Endodermal cell (in vitro differentiated cells): ENCODE measurements at regions not wholly inside any gene's neighbourhood (a gene's known extent, or its start where the extent isn't known, plus 50 kb on each side); places are given as distances from the start of the nearest gene placed in this dataset.

ENCODE experiments used
- DNase-seq: peaks from one replicate; pipeline ENCODE4 v3.0.0-alpha.2; 2017
- H3K27ac ChIP-seq: 2 replicates; pipeline ENCODE4 v1.5.1; 2013; ENCODE audit warnings: mild to moderate bottlenecking, low read depth, low read length, moderate library complexity
- H3K27me3 ChIP-seq: 2 replicates; pipeline ENCODE4 v1.6.1; 2013; ENCODE audit warnings: mild to moderate bottlenecking, low read length, moderate library complexity; ENCODE audit not compliant: insufficient read depth, control insufficient read depth, poor library complexity, severe bottlenecking
- H3K36me3 ChIP-seq: 2 replicates; pipeline ENCODE4 v1.7.0; 2013; ENCODE audit warnings: mild to moderate bottlenecking, low read length, moderate library complexity; ENCODE audit not compliant: control insufficient read depth, insufficient read depth
- H3K4me1 ChIP-seq: one replicate; pipeline ENCODE4 v1.7.0; 2013; ENCODE audit warnings: low read length; ENCODE audit not compliant: control insufficient read depth, insufficient read depth
- H3K4me3 ChIP-seq: 2 replicates; pipeline ENCODE4 v1.5.1; 2013; ENCODE audit warnings: mild to moderate bottlenecking, low read length, moderate library complexity
- H3K9ac ChIP-seq: 2 replicates; pipeline ENCODE4 v1.6.1; 2013; ENCODE audit warnings: mild to moderate bottlenecking, low read length, moderate library complexity; ENCODE audit not compliant: poor library complexity, severe bottlenecking; ENCODE audit errors: extremely low read depth
- H3K9me3 ChIP-seq: 2 replicates; pipeline ENCODE4 v1.6.1; 2013; ENCODE audit warnings: mild to moderate bottlenecking, low read length, moderate library complexity; ENCODE audit not compliant: control insufficient read depth
- H3K27ac Mint-ChIP-seq: 2 replicates; pipeline ENCODE4 v1.8.0; 2020; ENCODE audit warnings: mixed read lengths
- H3K27me3 Mint-ChIP-seq: 2 replicates; pipeline ENCODE4 v1.8.0; 2021; ENCODE audit warnings: mild to moderate bottlenecking, mixed read lengths; ENCODE audit not compliant: insufficient read depth
- H3K36me3 Mint-ChIP-seq: 2 replicates; pipeline ENCODE4 v1.8.0; 2020; ENCODE audit warnings: low read depth, mixed read lengths
- H3K4me1 Mint-ChIP-seq: 2 replicates; pipeline ENCODE4 v1.8.0; 2020; ENCODE audit warnings: mixed read lengths
- H3K4me3 Mint-ChIP-seq: 2 replicates; pipeline ENCODE4 v1.8.0; 2020; ENCODE audit warnings: mild to moderate bottlenecking, moderate library complexity, mixed read lengths
- H3K9me3 Mint-ChIP-seq: 2 replicates; pipeline ENCODE4 v1.8.0; 2020; ENCODE audit warnings: mild to moderate bottlenecking, mixed read lengths
- WGBS, 2 experiments: methylation state at CpG; one replicate each; pipeline versions ENCODE4 v1.1.5 to v1.1.7; 2013; ENCODE audit warnings: missing lambda C conversion rate in 2 of 2, mixed read lengths in 1 of 2; ENCODE audit not compliant: insufficient coverage in 1 of 2, insufficient read length in 1 of 2; 5-methylcytosine and 5-hydroxymethylcytosine counted together
- TF ChIP-seq, protein P1 (sequence below): fragments of 200-600 bp; sonication (generic); conservative IDR thresholded peaks from 2 replicates; pipeline ENCODE4 v1.5.0; 2021; ENCODE audit warnings: antibody characterized with exemption, mild to moderate bottlenecking

DNA sequence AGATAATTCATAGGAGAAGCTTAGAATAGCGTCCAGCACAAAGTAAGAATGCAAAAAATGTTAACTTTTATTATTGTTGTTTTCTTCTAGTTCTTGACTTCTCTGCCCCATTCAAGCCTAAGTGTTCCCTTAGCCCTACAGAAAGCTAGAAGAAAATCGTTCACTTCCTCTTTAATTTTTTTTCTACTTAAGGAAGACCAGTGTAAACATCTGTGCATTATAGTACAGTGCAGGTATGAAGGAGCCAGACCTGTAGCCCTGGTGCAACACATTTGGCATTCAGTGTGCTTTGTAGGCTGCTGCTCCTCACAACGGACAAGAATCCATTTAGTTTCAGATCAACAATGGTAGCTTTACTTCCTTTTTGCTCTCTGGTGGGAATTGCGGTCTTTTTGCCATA, 127.8 kb upstream of the SLC7A14 start:
- H3K27ac ChIP-seq = no peak overlapping the region
- Mint-ChIP-seq H3K9me3 (peaks cover 30% of the 10 kb centered on the region), H3K27ac (no peak overlapping the region), H3K4me1 (no peaks in the 10 kb centered on the region), H3K36me3 (no peaks in the 10 kb centered on the region), H3K4me3 (no peak overlapping the region), H3K27me3 (peaks cover 3% of the 10 kb centered on the region)
- no peaks in the 10 kb centered on the region for H3K36me3 ChIP-seq
- no peaks in the 10 kb centered on the region for H3K4me1 ChIP-seq
- no peak overlapping the region for H3K9ac ChIP-seq
- H3K27me3 ChIP-seq = no peaks in the 10 kb centered on the region
- WGBS, 2 experiments = 90 to 100% methylated on average over 3 to 4 of the region's 4 CpGs
- H3K9me3 ChIP-seq = peaks cover 32% of the 10 kb centered on the region
- DNase-seq = no peak
- TF ChIP-seq, protein P1, sequence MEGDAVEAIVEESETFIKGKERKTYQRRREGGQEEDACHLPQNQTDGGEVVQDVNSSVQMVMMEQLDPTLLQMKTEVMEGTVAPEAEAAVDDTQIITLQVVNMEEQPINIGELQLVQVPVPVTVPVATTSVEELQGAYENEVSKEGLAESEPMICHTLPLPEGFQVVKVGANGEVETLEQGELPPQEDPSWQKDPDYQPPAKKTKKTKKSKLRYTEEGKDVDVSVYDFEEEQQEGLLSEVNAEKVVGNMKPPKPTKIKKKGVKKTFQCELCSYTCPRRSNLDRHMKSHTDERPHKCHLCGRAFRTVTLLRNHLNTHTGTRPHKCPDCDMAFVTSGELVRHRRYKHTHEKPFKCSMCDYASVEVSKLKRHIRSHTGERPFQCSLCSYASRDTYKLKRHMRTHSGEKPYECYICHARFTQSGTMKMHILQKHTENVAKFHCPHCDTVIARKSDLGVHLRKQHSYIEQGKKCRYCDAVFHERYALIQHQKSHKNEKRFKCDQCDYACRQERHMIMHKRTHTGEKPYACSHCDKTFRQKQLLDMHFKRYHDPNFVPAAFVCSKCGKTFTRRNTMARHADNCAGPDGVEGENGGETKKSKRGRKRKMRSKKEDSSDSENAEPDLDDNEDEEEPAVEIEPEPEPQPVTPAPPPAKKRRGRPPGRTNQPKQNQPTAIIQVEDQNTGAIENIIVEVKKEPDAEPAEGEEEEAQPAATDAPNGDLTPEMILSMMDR = no peak
- H3K4me3 ChIP-seq = no peak overlapping the region

DNA sequence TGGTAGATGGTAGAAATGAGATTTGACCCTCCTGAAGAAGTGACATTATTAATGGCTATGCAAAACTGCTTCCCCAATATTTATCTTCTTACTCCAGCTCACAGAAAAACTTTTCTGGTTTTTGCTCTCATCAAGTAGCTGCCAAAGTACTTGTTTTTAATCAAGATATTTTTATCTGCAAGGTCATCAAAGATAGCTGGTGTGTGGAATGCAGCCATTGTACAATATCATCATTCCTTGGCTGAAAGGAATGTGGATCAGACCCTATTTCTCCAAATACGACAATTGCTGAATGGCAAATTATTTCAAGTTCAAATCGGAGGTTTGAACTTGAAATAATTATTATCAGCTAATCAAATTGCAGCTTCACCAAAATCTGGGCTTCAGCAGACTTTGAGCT, 126.9 kb upstream of the SLC7A14 start:
- Mint-ChIP-seq H3K36me3 (no peaks in the 10 kb centered on the region), H3K27ac (no peak overlapping the region), H3K4me3 (no peak overlapping the region), H3K9me3 (peaks cover 28% of the 10 kb centered on the region), H3K27me3 (peaks cover 3% of the 10 kb centered on the region), H3K4me1 (no peaks in the 10 kb centered on the region)
- Histone ChIP-seq H3K36me3 (no peaks in the 10 kb centered on the region), H3K4me3 (no peak overlapping the region), H3K9me3 (peaks cover 31% of the 10 kb centered on the region), H3K4me1 (no peaks in the 10 kb centered on the region), H3K27ac (no peak overlapping the region), H3K27me3 (no peaks in the 10 kb centered on the region), H3K9ac (no peak overlapping the region)
- no peak for DNase-seq
- 93 to 97% methylated on average over 2 of the region's 2 CpGs for WGBS, 2 experiments
- TF ChIP-seq, protein P1 = no peak

DNA sequence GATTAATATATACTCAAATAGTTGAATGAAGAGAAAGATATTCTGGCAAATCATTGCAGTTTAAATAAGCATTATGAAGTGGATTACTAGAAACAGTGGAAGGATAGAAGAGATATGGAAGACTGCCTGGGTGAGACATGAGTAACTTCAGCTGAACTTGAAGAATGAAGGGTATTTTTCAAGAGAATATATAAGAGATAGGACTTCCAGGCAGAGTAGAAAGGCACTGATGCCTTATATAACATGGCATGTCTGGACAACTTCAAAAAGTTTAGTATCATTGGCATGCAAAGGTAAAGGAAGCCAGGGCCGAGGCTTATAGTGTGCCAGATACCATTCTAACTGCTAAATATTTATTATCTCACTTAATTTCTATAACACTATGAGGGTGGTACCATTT, 126.5 kb upstream of the SLC7A14 start:
- TF ChIP-seq, protein P1 = no peak
- no peak overlapping the region for H3K27ac ChIP-seq
- DNase-seq = no peak
- no peaks in the 10 kb centered on the region for H3K4me1 ChIP-seq
- 81 to 83% methylated on average over 1 of the region's 1 CpG for WGBS, 2 experiments
- no peaks in the 10 kb centered on the region for H3K36me3 Mint-ChIP-seq
- no peaks in the 10 kb centered on the region for H3K4me1 Mint-ChIP-seq
- H3K27me3 ChIP-seq = no peaks in the 10 kb centered on the region
- peaks cover 3% of the 10 kb centered on the region for H3K27me3 Mint-ChIP-seq
- peaks cover 31% of the 10 kb centered on the region for H3K9me3 ChIP-seq
- H3K4me3 ChIP-seq = no peak overlapping the region
- peaks cover 28% of the 10 kb centered on the region for H3K9me3 Mint-ChIP-seq
- no peak overlapping the region for H3K4me3 Mint-ChIP-seq
- H3K36me3 ChIP-seq = no peaks in the 10 kb centered on the region
- H3K27ac Mint-ChIP-seq = no peak overlapping the region
- H3K9ac ChIP-seq = no peak overlapping the region
